Activated CD4-positive, alpha-beta T cell treated with anti-CD3 and anti-CD28 coated beads, Interleukin-2, amount 10 ng/mL, durations not matched to agents 24 days and 14 days (primary cell): ENCODE measurements at regions not wholly inside any gene's neighbourhood (a gene's known extent, or its start where the extent isn't known, plus 50 kb on each side); places are given as distances from the start of the nearest gene placed in this dataset.

ENCODE experiments used
- DNase-seq: peaks from one replicate; pipeline ENCODE4 v3.0.0; 2022
- H3K27ac Mint-ChIP-seq: one replicate; pipeline ENCODE4 v1.8.0; 2022; ENCODE audit warnings: mild to moderate bottlenecking, mixed read lengths
- H3K27me3 Mint-ChIP-seq: one replicate; pipeline ENCODE4 v1.8.0; 2022; ENCODE audit warnings: mixed read lengths
- H3K36me3 Mint-ChIP-seq: one replicate; pipeline ENCODE4 v1.8.0; 2022; ENCODE audit warnings: low read depth, mild to moderate bottlenecking, mixed read lengths
- H3K4me1 Mint-ChIP-seq: one replicate; pipeline ENCODE4 v1.8.0; 2021; ENCODE audit warnings: mixed read lengths
- H3K4me3 Mint-ChIP-seq: one replicate; pipeline ENCODE4 v1.8.0; 2022; ENCODE audit warnings: mild to moderate bottlenecking, moderate library complexity, mixed read lengths
- H3K9me3 Mint-ChIP-seq: one replicate; pipeline ENCODE4 v1.8.0; 2021; ENCODE audit warnings: mixed read lengths
- intact Hi-C: fragments of 100-400 bp; cut with micrococcal nuclease; formaldehyde crosslinking; loops from one replicate; pipeline ENCODE4 v1.15.1; 2023

GRCh38 chr1:213898684-213899083 is 89.1 kb upstream of the PROX1 start:
- no peak for DNase-seq
- H3K4me1 Mint-ChIP-seq: no peaks in the 10 kb centered on the region
- H3K27ac Mint-ChIP-seq: no peak overlapping the region
- no peak overlapping the region for H3K4me3 Mint-ChIP-seq
- intact Hi-C loops: no loop called here
- H3K36me3 Mint-ChIP-seq: no peaks in the 10 kb centered on the region
- H3K9me3 Mint-ChIP-seq: no peaks in the 10 kb centered on the region
- H3K27me3 Mint-ChIP-seq: peaks cover 3% of the 10 kb centered on the region

DNA sequence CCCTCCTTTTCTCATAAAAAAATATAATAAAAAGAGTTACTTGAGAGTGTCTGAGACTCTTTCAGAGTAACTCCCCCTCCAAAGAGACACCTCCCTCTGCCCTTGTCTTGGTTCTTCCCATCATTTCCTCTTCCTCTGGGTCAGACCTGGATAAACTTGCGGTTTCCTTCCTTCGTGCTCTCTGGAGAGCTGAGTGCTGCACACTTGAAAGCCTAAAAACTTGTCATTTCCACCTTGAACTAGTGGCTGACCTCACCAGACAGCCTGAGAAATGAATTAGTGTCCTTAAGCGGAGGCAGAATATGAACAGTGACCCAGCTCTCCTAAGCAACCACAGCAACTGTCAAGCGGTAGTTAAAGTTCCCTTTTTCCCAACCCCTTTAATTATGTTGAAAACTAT is 88.4 kb upstream of the PROX1 start:
- Mint-ChIP-seq H3K36me3 (no peaks in the 10 kb centered on the region), H3K4me1 (no peaks in the 10 kb centered on the region), H3K27me3 (peaks cover 3% of the 10 kb centered on the region), H3K4me3 (no peak overlapping the region), H3K27ac (no peak overlapping the region), H3K9me3 (no peaks in the 10 kb centered on the region)
- DNase-seq: no peak
- intact Hi-C loops: no loop called here

DNA sequence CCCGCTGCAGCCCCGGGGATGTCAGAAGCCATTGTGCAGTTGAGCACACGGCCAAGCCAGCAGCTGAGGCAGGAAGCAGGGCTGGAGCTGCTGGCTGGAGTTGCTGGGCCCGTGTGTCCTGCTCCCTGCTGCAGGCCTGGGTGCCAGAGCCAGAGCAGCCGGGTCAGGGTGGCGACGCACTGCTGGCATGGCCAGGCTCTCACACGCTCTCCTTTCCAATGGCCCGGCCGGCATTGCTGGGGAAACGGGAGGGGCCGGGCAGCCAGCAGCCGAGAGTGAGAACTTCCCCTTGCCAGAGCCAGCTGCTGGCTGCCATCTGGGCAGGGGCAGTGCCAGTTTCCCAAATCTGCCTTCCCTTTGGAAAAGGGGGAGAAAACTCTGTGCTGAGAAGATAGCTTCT is 82.4 kb upstream of the PROX1 start:
- Mint-ChIP-seq H3K36me3 (no peaks in the 10 kb centered on the region), H3K27ac (no peak overlapping the region), H3K4me3 (no peak overlapping the region), H3K4me1 (no peaks in the 10 kb centered on the region), H3K27me3 (peaks cover 3% of the 10 kb centered on the region), H3K9me3 (no peaks in the 10 kb centered on the region)
- no peak for DNase-seq
- intact Hi-C loops: no loop called here

GRCh38 chr1:213908521-213908920 is 79.3 kb upstream of the PROX1 start:
- Mint-ChIP-seq H3K36me3 (no peaks in the 10 kb centered on the region), H3K27me3 (no peaks in the 10 kb centered on the region), H3K9me3 (no peaks in the 10 kb centered on the region), H3K4me1 (no peaks in the 10 kb centered on the region), H3K27ac (no peak overlapping the region), H3K4me3 (no peak overlapping the region)
- intact Hi-C loops: no loop called here
- DNase-seq: no peak

DNA sequence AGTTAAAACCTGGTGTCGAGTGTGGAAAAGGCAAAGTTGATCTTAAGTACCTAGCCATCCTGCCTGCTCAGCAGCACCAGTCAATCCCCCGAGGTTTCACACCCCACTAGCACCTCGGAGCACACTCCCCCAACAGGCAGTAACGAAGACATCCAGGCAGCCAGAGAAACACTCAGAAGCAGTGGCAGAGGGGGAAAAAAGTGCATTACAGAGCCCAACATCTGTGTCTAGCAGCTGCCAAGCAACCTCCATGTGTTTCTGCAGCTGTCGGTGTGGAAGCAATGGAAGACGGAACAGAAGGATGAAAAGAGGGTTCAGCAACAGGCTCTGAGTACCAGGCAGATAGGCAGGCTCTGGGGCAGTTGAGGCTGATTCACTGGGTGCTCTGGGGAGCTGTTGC is 73.4 kb upstream of the PROX1 start:
- DNase-seq: no peak
- Mint-ChIP-seq H3K4me3 (no peak overlapping the region), H3K27ac (no peak overlapping the region), H3K27me3 (no peaks in the 10 kb centered on the region), H3K4me1 (no peaks in the 10 kb centered on the region), H3K9me3 (no peaks in the 10 kb centered on the region), H3K36me3 (no peaks in the 10 kb centered on the region)
- intact Hi-C loops: no loop called here

GRCh38 chr1:213921311-213921710 is 66.5 kb upstream of the PROX1 start:
- intact Hi-C loops: no loop called here
- no peak overlapping the region for H3K4me3 Mint-ChIP-seq

DNA sequence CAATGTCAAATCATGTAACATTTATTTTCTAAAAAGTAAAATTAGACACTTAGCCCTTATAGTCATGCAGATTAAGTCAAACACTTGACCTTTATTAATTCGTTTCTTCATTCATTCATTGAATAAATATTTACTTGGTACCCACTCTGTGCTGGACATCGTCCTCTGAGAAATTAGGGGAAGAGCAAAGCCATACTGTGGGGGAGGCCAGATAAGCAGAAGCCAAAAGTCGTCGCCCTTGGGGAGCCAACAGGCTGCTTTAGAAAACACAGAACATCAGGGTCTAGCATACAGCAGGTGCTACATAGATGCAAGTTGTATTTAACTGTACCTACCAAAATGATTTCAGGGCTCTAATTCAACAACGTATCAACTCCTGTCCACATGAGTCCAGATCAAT is 66.1 kb upstream of the PROX1 start:
- Mint-ChIP-seq H3K27me3 (no peaks in the 10 kb centered on the region), H3K36me3 (no peaks in the 10 kb centered on the region), H3K4me1 (no peaks in the 10 kb centered on the region), H3K9me3 (peaks cover 6% of the 10 kb centered on the region), H3K4me3 (no peak overlapping the region), H3K27ac (no peak overlapping the region)
- no peak for DNase-seq
- intact Hi-C loops: no loop called here

More at GRCh38 chr1:213921311-213921710, 66.5 kb upstream of the PROX1 start:
- peaks cover 6% of the 10 kb centered on the region for H3K9me3 Mint-ChIP-seq
- H3K4me1 Mint-ChIP-seq: no peaks in the 10 kb centered on the region
- DNase-seq: no peak
- no peak overlapping the region for H3K27ac Mint-ChIP-seq
- H3K27me3 Mint-ChIP-seq: no peaks in the 10 kb centered on the region
- H3K36me3 Mint-ChIP-seq: no peaks in the 10 kb centered on the region

DNA sequence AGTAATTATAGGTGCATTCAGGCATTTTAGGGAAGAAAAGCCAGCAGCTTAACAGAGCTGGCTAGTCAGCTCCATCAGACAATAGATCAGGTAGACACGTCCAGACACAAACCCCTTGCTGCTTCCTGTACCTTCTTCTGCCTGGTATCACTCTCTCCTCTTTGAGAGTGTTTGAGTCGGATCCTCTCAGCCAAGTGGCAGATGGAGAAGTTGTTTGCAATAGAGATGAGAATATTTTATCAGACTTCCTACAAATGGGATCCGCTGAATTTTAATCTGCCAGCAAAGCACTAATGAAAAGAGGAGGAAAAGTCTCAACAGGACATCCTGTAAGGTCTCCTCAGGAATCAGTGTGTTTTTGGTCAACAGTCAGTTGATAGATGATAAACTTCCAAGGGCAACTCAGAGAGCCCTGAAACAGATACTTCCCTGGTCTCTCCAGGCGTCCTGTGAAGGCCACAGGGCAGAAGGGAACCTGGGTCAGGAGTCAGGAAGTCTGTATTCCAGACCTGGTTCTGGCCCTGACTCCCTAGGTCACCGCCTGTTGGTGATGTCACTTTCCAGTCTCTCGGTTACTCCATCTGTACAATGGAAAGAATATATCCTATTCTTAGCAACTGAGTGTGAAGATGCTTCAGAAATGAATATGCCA is 62.1 kb upstream of the PROX1 start:
- no peak overlapping the region for H3K27ac Mint-ChIP-seq
- peaks cover 6% of the 10 kb centered on the region for H3K9me3 Mint-ChIP-seq
- no peak overlapping the region for H3K4me3 Mint-ChIP-seq
- H3K36me3 Mint-ChIP-seq: no peaks in the 10 kb centered on the region
- intact Hi-C loops: no loop called here
- no peak for DNase-seq
- H3K27me3 Mint-ChIP-seq: no peaks in the 10 kb centered on the region
- no peaks in the 10 kb centered on the region for H3K4me1 Mint-ChIP-seq

- no peak for DNase-seq
- Mint-ChIP-seq H3K4me1 (no peaks in the 10 kb centered on the region), H3K27ac (no peak overlapping the region), H3K27me3 (peaks cover 2% of the 10 kb centered on the region), H3K9me3 (peaks cover 6% of the 10 kb centered on the region), H3K36me3 (no peaks in the 10 kb centered on the region), H3K4me3 (no peak overlapping the region)
- intact Hi-C loops: no loop called here
Observed at GRCh38 chr1:213927846-213928245, 59.9 kb upstream of the PROX1 start.

- Mint-ChIP-seq H3K36me3 (no peaks in the 10 kb centered on the region), H3K9me3 (no peaks in the 10 kb centered on the region), H3K4me3 (no peak overlapping the region), H3K27me3 (peaks cover 2% of the 10 kb centered on the region), H3K4me1 (no peaks in the 10 kb centered on the region), H3K27ac (no peak overlapping the region)
- no peak for DNase-seq
- intact Hi-C loops: no loop called here
Observed at GRCh38 chr1:213929398-213929797, 58.4 kb upstream of the PROX1 start.

DNA sequence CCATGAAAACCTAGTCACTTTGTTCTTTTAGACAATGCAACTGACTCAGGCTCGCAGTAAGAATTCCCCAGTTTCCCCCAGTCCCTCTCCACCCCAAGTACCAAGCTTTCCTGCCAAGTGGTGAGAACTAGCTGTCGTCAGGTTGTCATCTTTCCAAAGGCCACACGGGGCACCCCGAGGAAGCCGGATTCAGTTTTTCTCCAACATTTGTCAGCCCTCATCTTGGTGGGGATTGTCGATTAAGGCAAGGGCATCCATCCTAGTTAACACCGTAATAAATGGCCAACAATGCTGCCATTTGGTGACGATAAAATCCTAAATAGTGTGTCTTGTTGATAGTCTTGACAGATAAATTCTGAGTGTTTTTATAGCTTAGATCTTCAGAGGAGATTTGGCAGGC is 55.9 kb upstream of the PROX1 start:
- Mint-ChIP-seq H3K36me3 (no peaks in the 10 kb centered on the region), H3K27ac (no peak overlapping the region), H3K9me3 (no peaks in the 10 kb centered on the region), H3K4me3 (no peak overlapping the region), H3K4me1 (no peaks in the 10 kb centered on the region), H3K27me3 (peaks cover 2% of the 10 kb centered on the region)
- no peak for DNase-seq
- intact Hi-C loops: no loop called here

DNA sequence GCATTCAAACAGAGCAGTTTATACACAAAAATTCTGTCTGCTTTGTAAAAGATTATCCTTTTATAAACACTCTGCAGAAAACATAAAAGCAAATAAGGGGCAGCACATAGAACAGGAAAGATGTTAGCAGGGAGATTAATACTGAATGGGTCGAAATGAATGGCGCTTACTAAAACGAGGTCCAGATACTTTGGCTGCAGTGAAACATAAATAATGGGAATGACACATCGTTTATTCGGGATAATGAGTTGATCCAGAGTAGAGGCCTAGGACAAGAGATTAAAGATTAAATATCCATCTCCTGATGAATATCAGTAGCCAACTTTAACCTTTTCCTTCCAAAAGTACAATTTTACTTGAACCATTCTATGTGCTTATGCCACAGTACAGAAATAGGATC is 54.4 kb upstream of the PROX1 start:
- Mint-ChIP-seq H3K36me3 (no peaks in the 10 kb centered on the region), H3K9me3 (no peaks in the 10 kb centered on the region), H3K4me1 (no peaks in the 10 kb centered on the region), H3K27me3 (peaks cover 2% of the 10 kb centered on the region), H3K4me3 (no peak overlapping the region), H3K27ac (no peak overlapping the region)
- intact Hi-C loops: no loop called here
- no peak for DNase-seq

- no peaks in the 10 kb centered on the region for H3K36me3 Mint-ChIP-seq
- no peaks in the 10 kb centered on the region for H3K9me3 Mint-ChIP-seq
- H3K4me1 Mint-ChIP-seq: no peaks in the 10 kb centered on the region
- H3K4me3 Mint-ChIP-seq: no peak overlapping the region
- no peak for DNase-seq
- no peak overlapping the region for H3K27ac Mint-ChIP-seq
- intact Hi-C loops: no loop called here
- H3K27me3 Mint-ChIP-seq: peaks cover 2% of the 10 kb centered on the region
Observed at GRCh38 chr1:213934649-213935048, 53.1 kb upstream of the PROX1 start.

DNA sequence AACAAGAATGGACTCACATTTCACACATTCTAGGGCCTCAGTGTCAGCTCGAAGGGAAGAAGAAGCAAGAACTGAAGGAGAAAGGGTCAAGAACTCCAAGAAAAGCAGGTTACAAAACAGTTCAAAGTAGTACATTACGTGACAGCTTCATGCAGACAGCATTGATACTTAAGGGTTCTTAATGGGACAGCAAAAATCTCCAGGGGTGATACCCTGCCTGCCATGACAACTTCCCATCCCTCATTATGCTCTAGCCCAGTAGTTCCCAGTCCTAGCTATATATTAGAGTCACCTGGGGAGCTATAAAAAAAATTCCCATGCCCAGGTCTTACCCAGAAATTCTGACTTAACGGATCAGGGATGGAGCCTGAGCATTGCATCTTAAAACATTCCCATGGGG is 51.2 kb upstream of the PROX1 start:
- intact Hi-C loops: no loop called here
- no peak for DNase-seq
- H3K27me3 Mint-ChIP-seq: no peaks in the 10 kb centered on the region
- no peaks in the 10 kb centered on the region for H3K36me3 Mint-ChIP-seq
- no peaks in the 10 kb centered on the region for H3K4me1 Mint-ChIP-seq
- H3K27ac Mint-ChIP-seq: no peak overlapping the region
- H3K4me3 Mint-ChIP-seq: no peak overlapping the region
- H3K9me3 Mint-ChIP-seq: no peaks in the 10 kb centered on the region
